Neural cell (in vitro differentiated cells): ENCODE measurements at regions not wholly inside any gene's neighbourhood (a gene's known extent, or its start where the extent isn't known, plus 50 kb on each side); places are given as distances from the start of the nearest gene placed in this dataset.

Experiments
- CTCF ChIP-seq: fragments of 450-650 bp; IDR thresholded peaks from 2 replicates; pipeline ENCODE4 v1.5.1; 2014; ENCODE audit warnings: antibody characterized with exemption, mild to moderate bottlenecking, moderate library complexity; ENCODE audit not compliant: poor library complexity, severe bottlenecking
- EP300 ChIP-seq: fragments of 450-650 bp; conservative IDR thresholded peaks from 2 replicates; pipeline ENCODE4 v1.6.1; 2014; ENCODE audit warnings: antibody characterized with exemption, mild to moderate bottlenecking, moderate library complexity; ENCODE audit not compliant: poor library complexity, severe bottlenecking
- EZH2 ChIP-seq: fragments of 200-600, 300-800 bp; shearing (Covaris generic), sonication (generic); IDR thresholded peaks from 2 replicates; pipeline ENCODE4 v1.6.1; 2014; ENCODE audit warnings: antibody characterized with exemption, low read length, borderline replicate concordance, mild to moderate bottlenecking; ENCODE audit not compliant: insufficient read depth, poor library complexity, severe bottlenecking
- MXI1 ChIP-seq: fragments of 450-650 bp; conservative IDR thresholded peaks from 2 replicates; pipeline ENCODE4 v1.6.1; 2014; ENCODE audit warnings: antibody characterized with exemption, mild to moderate bottlenecking; ENCODE audit not compliant: poor library complexity, severe bottlenecking
- POLR2AphosphoS5 ChIP-seq: IDR thresholded peaks from 2 replicates; pipeline ENCODE4 v1.6.1; 2012
- RAD21 ChIP-seq: fragments of 450-650 bp; conservative IDR thresholded peaks from 2 replicates; pipeline ENCODE4 v1.6.1; 2014; ENCODE audit warnings: antibody characterized with exemption, mild to moderate bottlenecking, moderate library complexity
- SMC3 ChIP-seq: fragments of 450-650 bp; conservative IDR thresholded peaks from 2 replicates; pipeline ENCODE4 v1.6.1; 2014; ENCODE audit warnings: antibody characterized with exemption, mild to moderate bottlenecking, moderate library complexity; ENCODE audit not compliant: poor library complexity
- TAF1 ChIP-seq: IDR thresholded peaks from 2 replicates; pipeline ENCODE4 v1.6.1; 2012; ENCODE audit warnings: low read depth
- TF ChIP-seq, protein P1 (sequence below): IDR thresholded peaks from 2 replicates; pipeline ENCODE4 v1.6.1; 2012; ENCODE audit warnings: borderline replicate concordance

GRCh38 chr6:138716971-138717665 lies 56.5 kb upstream of the CCDC28A start:
- TF ChIP-seq CTCF, result no peak
- no peak for TF ChIP-seq TAF1
- TF ChIP-seq, protein P1, sequence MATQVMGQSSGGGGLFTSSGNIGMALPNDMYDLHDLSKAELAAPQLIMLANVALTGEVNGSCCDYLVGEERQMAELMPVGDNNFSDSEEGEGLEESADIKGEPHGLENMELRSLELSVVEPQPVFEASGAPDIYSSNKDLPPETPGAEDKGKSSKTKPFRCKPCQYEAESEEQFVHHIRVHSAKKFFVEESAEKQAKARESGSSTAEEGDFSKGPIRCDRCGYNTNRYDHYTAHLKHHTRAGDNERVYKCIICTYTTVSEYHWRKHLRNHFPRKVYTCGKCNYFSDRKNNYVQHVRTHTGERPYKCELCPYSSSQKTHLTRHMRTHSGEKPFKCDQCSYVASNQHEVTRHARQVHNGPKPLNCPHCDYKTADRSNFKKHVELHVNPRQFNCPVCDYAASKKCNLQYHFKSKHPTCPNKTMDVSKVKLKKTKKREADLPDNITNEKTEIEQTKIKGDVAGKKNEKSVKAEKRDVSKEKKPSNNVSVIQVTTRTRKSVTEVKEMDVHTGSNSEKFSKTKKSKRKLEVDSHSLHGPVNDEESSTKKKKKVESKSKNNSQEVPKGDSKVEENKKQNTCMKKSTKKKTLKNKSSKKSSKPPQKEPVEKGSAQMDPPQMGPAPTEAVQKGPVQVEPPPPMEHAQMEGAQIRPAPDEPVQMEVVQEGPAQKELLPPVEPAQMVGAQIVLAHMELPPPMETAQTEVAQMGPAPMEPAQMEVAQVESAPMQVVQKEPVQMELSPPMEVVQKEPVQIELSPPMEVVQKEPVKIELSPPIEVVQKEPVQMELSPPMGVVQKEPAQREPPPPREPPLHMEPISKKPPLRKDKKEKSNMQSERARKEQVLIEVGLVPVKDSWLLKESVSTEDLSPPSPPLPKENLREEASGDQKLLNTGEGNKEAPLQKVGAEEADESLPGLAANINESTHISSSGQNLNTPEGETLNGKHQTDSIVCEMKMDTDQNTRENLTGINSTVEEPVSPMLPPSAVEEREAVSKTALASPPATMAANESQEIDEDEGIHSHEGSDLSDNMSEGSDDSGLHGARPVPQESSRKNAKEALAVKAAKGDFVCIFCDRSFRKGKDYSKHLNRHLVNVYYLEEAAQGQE, result no peak
- no peak for TF ChIP-seq EZH2
- TF ChIP-seq MXI1, result no peak
- TF ChIP-seq SMC3, result no peak
- no peak for TF ChIP-seq POLR2AphosphoS5
- no peak for TF ChIP-seq RAD21
- TF ChIP-seq EP300, result no peak
